ENCODE measurements at regions not wholly inside any gene's neighbourhood (a gene's known extent, or its start where the extent isn't known, plus 50 kb on each side); places are given as distances from the start of the nearest gene placed in this dataset.

DNA sequence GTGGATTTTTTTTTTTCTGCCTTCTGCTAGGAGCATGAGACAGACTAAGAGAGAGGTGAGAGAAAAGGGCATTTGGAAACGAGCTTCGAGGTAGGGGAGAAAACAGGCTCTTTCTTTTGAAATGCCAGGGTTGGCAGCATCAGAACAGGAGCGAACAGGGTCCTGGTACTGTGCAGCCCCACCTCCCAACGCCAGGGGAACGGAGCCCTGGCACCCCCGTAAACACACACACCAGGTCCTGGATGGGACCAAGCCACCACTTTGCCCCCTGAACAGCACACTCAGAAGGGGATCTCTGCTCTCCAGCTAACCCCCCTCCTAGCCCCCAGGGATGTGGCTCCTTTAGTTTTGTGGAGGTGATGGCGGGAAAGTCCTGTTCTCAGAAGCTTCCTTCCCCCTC lies 127.1 kb downstream of the CTTN start:
- no peak overlapping the region for H3K4me3 ChIP-seq (ENCODE audit: low read length)
- DNase-seq (ENCODE audit: low read depth) = no peak
- no peak for TF ChIP-seq CTCF (IDR thresholded peaks at IDR 0.05; ENCODE audit: insufficient read depth, low read depth, low read length, missing control alignments)

DNA sequence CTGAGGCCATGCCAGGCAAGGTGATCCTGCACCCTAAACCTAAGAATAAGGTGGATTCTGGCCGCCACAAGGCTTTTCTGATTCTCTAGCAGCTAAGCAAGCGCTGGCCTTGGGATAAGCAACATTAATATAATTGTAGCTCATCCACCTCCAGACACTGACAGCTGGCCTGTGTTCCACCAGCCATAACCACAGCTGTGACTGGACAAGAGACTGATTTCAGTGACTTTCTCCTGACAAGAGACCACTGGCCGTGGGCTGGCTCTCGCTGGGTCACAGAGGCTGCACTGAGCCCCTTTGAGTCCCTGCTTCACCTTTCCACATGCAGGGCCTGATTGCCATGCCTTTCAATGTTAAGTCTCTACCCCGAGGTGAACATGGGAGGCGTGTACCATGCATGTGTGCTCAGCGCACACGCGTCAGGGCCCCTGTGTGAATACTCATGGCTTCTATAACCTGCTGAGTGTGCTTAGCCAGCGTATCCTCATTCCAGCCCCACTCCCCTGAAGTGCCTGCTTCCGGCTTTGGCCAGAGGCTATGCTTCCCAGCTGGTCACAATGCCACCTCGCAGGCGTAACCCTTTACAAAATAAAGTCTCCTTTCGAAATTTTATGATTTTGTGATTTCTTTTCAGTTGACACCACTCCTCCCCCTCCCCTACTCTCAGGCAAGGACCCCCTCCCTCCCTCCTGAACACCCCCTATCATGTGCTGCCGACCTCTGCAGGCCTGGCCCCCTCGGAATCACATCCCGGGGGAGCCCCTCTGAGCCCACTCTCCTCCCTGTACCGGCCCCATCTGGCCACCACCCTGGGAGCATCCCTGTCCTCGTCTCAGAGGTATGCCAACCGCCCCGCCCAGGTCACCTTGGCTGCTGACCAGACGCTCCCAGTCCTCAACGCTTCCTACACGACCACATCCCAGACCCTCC lies 128.1 kb downstream of the CTTN start:
- TF ChIP-seq CTCF (IDR thresholded peaks at IDR 0.05; ENCODE audit: insufficient read depth, low read depth, low read length, missing control alignments) = no peak
- no peak for DNase-seq (ENCODE audit: low read depth)
- no peak overlapping the region for H3K4me3 ChIP-seq (ENCODE audit: low read length)

DNA sequence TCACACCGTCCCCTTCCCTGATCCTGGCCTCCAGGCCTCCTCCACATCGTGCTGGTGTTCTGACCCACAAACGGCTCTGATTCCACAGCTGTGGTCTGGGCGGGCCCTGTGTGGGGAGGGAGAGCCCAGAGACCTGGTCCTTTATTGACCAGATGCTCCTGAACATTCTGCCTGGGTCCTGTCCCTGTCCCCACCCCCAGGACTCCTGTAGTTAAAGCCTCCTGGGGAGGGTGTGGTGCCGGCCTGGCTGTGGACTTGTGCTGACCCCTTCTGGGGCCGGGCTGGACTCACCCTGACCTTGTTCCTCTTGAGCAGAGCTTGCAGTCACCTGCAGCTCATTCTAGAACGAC lies 128.7 kb downstream of the CTTN start:
- TF ChIP-seq CTCF (IDR thresholded peaks at IDR 0.05; ENCODE audit: insufficient read depth, low read depth, low read length, missing control alignments) = no peak
- H3K4me3 ChIP-seq (ENCODE audit: low read length) = no peak overlapping the region
- DNase-seq (ENCODE audit: low read depth) = no peak

- TF ChIP-seq CTCF (IDR thresholded peaks at IDR 0.05; ENCODE audit: insufficient read depth, low read depth, low read length, missing control alignments) = no peak
- no peak for DNase-seq (ENCODE audit: low read depth)
- H3K4me3 ChIP-seq (ENCODE audit: low read length) = no peak overlapping the region
These were observed 129.2 kb downstream of the CTTN start for GRCh38 chr11:70527429-70528045.

- TF ChIP-seq CTCF (IDR thresholded peaks at IDR 0.05; ENCODE audit: insufficient read depth, low read depth, low read length, missing control alignments) = no peak
- H3K4me3 ChIP-seq (ENCODE audit: low read length) = no peak overlapping the region
- no peak for DNase-seq (ENCODE audit: low read depth)
These were observed 129.9 kb downstream of the CTTN start for GRCh38 chr11:70528046-70528793.

DNA sequence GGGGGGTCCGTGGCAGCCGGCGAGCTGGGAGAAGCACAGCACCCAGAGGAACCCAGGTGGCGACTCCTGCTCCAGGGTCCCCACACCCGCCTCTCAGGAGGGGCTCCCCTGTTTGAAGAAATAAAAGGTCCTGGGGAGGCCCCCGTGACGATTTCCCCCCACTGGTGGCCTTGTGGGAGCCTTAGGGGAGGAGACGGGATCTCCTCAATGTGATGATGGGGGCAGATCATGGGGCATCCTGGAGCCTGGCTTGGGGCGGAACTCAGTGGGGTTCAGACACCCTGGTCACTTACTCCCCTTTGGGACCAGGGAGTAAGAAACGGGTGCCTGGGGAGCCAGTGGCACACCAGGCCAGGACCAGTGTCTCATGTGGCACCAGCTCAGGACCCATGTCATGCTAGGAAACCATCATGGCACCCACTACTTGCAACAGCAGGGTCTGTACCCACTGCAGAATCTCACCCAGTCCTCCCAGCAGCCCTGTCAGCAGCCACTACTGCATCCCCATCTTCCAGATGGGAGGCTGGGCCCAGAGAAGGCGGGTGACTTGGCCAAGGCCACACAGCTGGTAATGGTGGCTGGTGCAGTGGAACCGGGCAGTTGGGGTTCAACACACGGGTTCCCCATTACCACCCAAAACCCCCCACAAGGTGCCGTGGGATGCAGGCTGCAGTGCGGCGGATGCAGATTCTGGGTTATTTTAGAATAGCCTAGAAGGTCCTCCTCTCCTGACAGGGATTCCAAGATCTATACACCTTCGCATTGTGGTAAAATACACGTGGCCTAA lies 130.7 kb downstream of the CTTN start:
- no peak for TF ChIP-seq CTCF (IDR thresholded peaks at IDR 0.05; ENCODE audit: insufficient read depth, low read depth, low read length, missing control alignments)
- no peak overlapping the region for H3K4me3 ChIP-seq (ENCODE audit: low read length)
- DNase-seq (ENCODE audit: low read depth) = no peak

Data from epithelial cell of esophagus (primary cell).